ENCODE measurements at regions not wholly inside any gene's neighbourhood (a gene's known extent, or its start where the extent isn't known, plus 50 kb on each side); places are given as distances from the start of the nearest gene placed in this dataset.

DNA sequence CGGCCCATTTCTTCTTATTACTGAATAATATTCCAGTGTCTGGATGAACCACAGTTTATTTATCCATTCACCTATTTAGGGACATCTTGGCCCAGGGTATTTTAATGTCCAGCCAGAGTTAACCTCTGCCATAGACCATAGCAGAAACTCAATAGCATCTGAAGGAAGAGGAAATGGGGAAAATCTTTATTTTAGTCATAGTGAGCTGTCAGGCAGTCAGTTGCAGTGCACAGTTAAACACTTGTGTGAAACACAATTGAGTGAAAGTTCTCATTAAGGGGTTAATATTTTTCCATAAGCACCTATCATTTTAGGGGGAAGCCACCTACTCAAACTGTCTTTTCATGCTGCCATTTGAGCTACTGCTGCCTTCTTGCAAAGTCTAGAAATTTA is 197.3 kb upstream of the PPFIA2 start:
- DNase-seq: no peak
- H3K27me3 ChIP-seq (replicated peaks; ENCODE audit: control insufficient read depth, insufficient read depth, low read length, poor library complexity, severe bottlenecking): no peaks in the 10 kb centered on the region
- no peak overlapping the region for H3K4me3 ChIP-seq (ENCODE audit: insufficient read depth, low read depth, low read length, poor library complexity, severe bottlenecking)
- H3K9me3 ChIP-seq (ENCODE audit: control insufficient read depth, low read length): no peaks in the 10 kb centered on the region
- no peaks in the 10 kb centered on the region for H3K4me1 ChIP-seq (ENCODE audit: control insufficient read depth, insufficient read depth, low read length, poor library complexity, severe bottlenecking)
- no peaks in the 10 kb centered on the region for H3K36me3 ChIP-seq (ENCODE audit: control insufficient read depth, insufficient read depth, low read length)
- no peak overlapping the region for H3K27ac ChIP-seq (ENCODE audit: insufficient read depth, low read length, poor library complexity, severe bottlenecking)

DNA sequence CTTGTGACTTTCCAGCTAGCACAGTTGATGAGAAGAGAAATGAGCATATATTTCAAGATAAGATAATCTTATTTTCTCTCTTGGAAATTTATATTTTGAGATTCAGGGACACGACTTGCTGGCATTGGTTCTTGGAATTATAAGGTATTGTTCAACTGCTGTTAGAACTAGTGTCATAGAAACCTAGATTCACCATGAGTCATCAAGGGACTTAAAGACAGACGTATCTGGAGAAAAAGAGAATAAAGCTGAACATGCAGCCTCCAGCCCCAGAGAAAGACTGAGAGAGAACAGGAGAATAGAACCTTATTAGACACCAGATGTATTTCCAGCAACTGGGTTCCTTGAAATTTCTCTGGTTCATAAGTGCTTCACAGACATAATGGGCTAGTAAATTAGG is 194.4 kb upstream of the PPFIA2 start:
- Histone ChIP-seq H3K9me3 (ENCODE audit: control insufficient read depth, low read length) (no peaks in the 10 kb centered on the region), H3K27ac (ENCODE audit: insufficient read depth, low read length, poor library complexity, severe bottlenecking) (no peak overlapping the region), H3K36me3 (ENCODE audit: control insufficient read depth, insufficient read depth, low read length) (no peaks in the 10 kb centered on the region), H3K4me3 (ENCODE audit: insufficient read depth, low read depth, low read length, poor library complexity, severe bottlenecking) (no peak overlapping the region), H3K4me1 (ENCODE audit: control insufficient read depth, insufficient read depth, low read length, poor library complexity, severe bottlenecking) (no peaks in the 10 kb centered on the region), H3K27me3 (replicated peaks; ENCODE audit: control insufficient read depth, insufficient read depth, low read length, poor library complexity, severe bottlenecking) (no peaks in the 10 kb centered on the region)
- no peak for DNase-seq

DNA sequence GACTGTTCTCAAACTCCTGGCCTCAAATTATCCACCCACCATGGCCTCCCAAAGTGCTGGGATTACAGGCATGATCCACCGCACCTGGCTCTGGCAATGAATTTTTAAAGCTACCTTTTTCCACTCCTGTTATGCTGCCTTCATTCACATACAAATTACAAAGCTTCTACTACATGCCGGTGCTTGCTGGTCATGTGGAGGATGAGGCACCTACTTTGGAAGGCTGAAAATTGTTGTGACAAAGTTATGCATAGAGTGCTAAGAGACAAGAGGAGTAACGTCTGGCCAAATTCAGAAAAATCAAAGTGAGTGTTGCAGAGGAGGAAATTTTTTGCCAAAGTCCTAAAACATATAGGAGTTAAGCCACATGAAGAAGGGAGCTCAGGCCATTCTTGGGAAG is 191.7 kb upstream of the PPFIA2 start:
- no peak for DNase-seq
- Histone ChIP-seq H3K27ac (ENCODE audit: insufficient read depth, low read length, poor library complexity, severe bottlenecking) (no peak overlapping the region), H3K9me3 (ENCODE audit: control insufficient read depth, low read length) (no peaks in the 10 kb centered on the region), H3K27me3 (replicated peaks; ENCODE audit: control insufficient read depth, insufficient read depth, low read length, poor library complexity, severe bottlenecking) (no peaks in the 10 kb centered on the region), H3K4me3 (ENCODE audit: insufficient read depth, low read depth, low read length, poor library complexity, severe bottlenecking) (no peak overlapping the region), H3K36me3 (ENCODE audit: control insufficient read depth, insufficient read depth, low read length) (no peaks in the 10 kb centered on the region), H3K4me1 (ENCODE audit: control insufficient read depth, insufficient read depth, low read length, poor library complexity, severe bottlenecking) (no peaks in the 10 kb centered on the region)

DNA sequence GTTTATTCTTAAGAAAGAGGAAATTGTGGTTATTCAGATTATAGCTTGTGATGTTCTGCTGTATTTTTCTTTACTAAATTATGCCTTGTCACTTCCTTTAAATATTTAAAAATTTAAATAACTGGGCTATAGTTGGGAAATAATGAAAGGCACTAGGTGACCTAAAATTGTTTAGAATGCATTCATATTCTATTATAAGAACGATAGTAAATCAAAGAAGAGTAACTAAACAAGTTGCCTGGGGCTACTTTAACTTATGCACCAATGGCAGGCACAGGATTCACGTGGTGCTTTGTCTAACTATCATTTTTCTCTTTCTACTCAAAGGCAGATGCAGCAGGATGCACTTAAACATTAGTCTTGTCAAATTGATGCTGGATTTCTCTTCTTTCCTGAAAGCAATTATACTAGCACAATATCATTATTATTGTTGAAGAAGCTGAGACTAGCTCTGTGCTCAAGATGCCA is 190.7 kb upstream of the PPFIA2 start:
- Histone ChIP-seq H3K4me1 (ENCODE audit: control insufficient read depth, insufficient read depth, low read length, poor library complexity, severe bottlenecking) (no peaks in the 10 kb centered on the region), H3K36me3 (ENCODE audit: control insufficient read depth, insufficient read depth, low read length) (no peaks in the 10 kb centered on the region), H3K4me3 (ENCODE audit: insufficient read depth, low read depth, low read length, poor library complexity, severe bottlenecking) (no peak overlapping the region), H3K27ac (ENCODE audit: insufficient read depth, low read length, poor library complexity, severe bottlenecking) (no peak overlapping the region), H3K9me3 (ENCODE audit: control insufficient read depth, low read length) (no peaks in the 10 kb centered on the region), H3K27me3 (replicated peaks; ENCODE audit: control insufficient read depth, insufficient read depth, low read length, poor library complexity, severe bottlenecking) (no peaks in the 10 kb centered on the region)
- no peak for DNase-seq

DNA sequence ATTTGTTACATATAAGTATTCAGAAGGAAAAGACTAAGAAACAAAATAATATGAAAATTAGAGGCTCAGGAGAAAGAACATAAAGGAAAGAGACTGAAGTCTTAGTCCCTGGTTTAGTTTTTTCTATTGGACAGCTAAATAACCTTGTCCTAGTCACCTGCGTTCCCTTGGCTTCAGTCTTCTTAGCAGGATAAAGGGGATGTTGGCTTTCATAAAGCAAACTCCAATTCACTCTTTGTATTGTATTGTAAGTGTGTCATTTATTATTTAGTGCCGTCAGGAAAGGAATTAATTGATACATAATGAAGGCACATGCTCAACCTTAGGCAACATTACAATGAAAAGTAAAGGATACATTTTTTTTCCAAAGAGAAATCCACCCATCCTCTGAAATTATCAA is 190.3 kb upstream of the PPFIA2 start:
- Histone ChIP-seq H3K27me3 (replicated peaks; ENCODE audit: control insufficient read depth, insufficient read depth, low read length, poor library complexity, severe bottlenecking) (no peaks in the 10 kb centered on the region), H3K4me3 (ENCODE audit: insufficient read depth, low read depth, low read length, poor library complexity, severe bottlenecking) (no peak overlapping the region)
- DNase-seq: no peak

DNA sequence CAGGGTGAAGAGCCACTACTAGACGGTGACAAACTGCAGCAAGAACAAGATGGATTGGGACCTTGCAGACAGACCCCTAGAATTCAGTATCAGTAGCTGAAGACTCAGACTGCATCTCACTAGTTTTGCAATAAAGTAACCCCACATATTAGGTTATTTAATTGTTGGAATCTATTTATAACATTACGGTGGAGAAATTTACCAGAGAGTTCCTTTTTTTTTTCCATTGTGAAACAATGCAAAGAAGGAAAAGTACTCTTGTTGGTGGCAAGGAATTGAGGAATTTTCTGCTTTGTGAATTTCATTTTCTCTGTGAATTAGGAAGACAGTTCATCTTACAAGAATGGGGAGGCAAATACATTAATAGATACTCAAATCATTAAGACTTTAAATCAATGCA is 185.7 kb upstream of the PPFIA2 start:
- no peak overlapping the region for H3K4me3 ChIP-seq (ENCODE audit: insufficient read depth, low read depth, low read length, poor library complexity, severe bottlenecking)

More for the DNA sequence above, 190.3 kb upstream of the PPFIA2 start:
- Histone ChIP-seq H3K4me1 (ENCODE audit: control insufficient read depth, insufficient read depth, low read length, poor library complexity, severe bottlenecking) (no peaks in the 10 kb centered on the region), H3K27ac (ENCODE audit: insufficient read depth, low read length, poor library complexity, severe bottlenecking) (no peak overlapping the region), H3K9me3 (ENCODE audit: control insufficient read depth, low read length) (no peaks in the 10 kb centered on the region), H3K36me3 (ENCODE audit: control insufficient read depth, insufficient read depth, low read length) (no peaks in the 10 kb centered on the region)

DNA sequence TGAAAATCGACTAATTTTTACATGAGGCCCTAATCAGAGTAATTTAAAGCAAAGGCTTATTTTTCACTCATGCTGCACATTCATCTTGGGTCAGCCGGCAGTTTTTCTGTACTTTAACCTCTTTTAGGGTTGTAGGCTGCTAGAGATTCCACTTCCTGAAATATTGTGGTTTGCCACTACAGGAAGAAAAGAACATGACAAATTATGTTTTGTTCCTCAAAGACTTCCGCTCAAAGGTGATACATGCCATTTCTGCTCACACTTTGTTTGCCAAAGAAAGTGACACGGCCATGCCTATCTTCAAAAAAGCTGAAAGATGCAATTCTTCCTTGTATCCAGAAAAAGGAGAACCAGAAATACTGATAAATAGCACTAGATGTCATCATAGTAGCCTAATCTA is 183.4 kb upstream of the PPFIA2 start:
- no peak overlapping the region for H3K4me3 ChIP-seq (ENCODE audit: insufficient read depth, low read depth, low read length, poor library complexity, severe bottlenecking)
- no peak overlapping the region for H3K27ac ChIP-seq (ENCODE audit: insufficient read depth, low read length, poor library complexity, severe bottlenecking)
- no peaks in the 10 kb centered on the region for H3K9me3 ChIP-seq (ENCODE audit: control insufficient read depth, low read length)
- no peaks in the 10 kb centered on the region for H3K27me3 ChIP-seq (replicated peaks; ENCODE audit: control insufficient read depth, insufficient read depth, low read length, poor library complexity, severe bottlenecking)
- no peak for DNase-seq
- H3K36me3 ChIP-seq (ENCODE audit: control insufficient read depth, insufficient read depth, low read length): no peaks in the 10 kb centered on the region
- H3K4me1 ChIP-seq (ENCODE audit: control insufficient read depth, insufficient read depth, low read length, poor library complexity, severe bottlenecking): peaks cover 7% of the 10 kb centered on the region

More for the DNA sequence above, 185.7 kb upstream of the PPFIA2 start:
- DNase-seq: no peak
- H3K36me3 ChIP-seq (ENCODE audit: control insufficient read depth, insufficient read depth, low read length): no peaks in the 10 kb centered on the region
- no peaks in the 10 kb centered on the region for H3K9me3 ChIP-seq (ENCODE audit: control insufficient read depth, low read length)
- H3K4me1 ChIP-seq (ENCODE audit: control insufficient read depth, insufficient read depth, low read length, poor library complexity, severe bottlenecking): peaks cover 7% of the 10 kb centered on the region
- no peaks in the 10 kb centered on the region for H3K27me3 ChIP-seq (replicated peaks; ENCODE audit: control insufficient read depth, insufficient read depth, low read length, poor library complexity, severe bottlenecking)
- H3K27ac ChIP-seq (ENCODE audit: insufficient read depth, low read length, poor library complexity, severe bottlenecking): no peak overlapping the region

DNA sequence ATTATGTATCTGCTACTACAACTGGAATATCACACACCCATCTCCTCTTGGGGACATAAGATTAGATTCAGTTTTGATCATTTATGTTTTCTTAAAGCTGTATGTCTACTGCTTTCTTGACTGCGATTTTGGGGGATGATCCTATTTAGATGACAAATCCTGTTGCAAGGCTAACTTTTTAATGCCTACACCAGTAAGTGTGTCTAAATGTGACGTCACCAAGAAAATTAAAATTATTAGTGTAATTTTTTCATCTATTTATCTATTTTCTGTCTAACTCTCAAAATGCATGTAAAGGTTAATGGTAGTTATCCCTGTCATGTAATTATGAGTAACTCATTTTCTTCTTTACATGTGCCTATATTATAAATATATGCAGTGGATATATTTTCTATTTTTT is 170.9 kb upstream of the PPFIA2 start:
- Histone ChIP-seq H3K4me3 (ENCODE audit: insufficient read depth, low read depth, low read length, poor library complexity, severe bottlenecking) (no peak overlapping the region), H3K27ac (ENCODE audit: insufficient read depth, low read length, poor library complexity, severe bottlenecking) (no peak overlapping the region), H3K4me1 (ENCODE audit: control insufficient read depth, insufficient read depth, low read length, poor library complexity, severe bottlenecking) (no peaks in the 10 kb centered on the region), H3K27me3 (replicated peaks; ENCODE audit: control insufficient read depth, insufficient read depth, low read length, poor library complexity, severe bottlenecking) (no peaks in the 10 kb centered on the region), H3K36me3 (ENCODE audit: control insufficient read depth, insufficient read depth, low read length) (no peaks in the 10 kb centered on the region), H3K9me3 (ENCODE audit: control insufficient read depth, low read length) (no peaks in the 10 kb centered on the region)
- no peak for DNase-seq

DNA sequence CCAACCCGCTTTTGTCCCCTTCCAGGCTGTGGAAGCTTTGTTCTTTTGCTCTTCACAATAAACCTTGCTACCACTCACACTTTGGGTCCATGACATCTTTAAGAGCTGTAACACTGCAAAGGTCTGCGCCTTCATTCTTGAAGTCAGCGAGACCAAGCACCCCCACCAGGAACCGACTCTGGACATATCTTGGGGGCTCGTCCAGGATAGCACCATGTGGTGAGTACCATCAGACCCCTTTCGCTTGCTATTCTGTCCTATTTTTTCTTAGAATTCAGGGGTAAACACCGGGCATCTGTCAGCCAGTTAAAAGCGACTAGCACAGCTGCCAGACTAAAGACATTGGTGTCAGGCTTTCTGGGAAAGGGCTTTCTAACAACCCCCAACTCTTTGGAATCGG is 137.6 kb upstream of the PPFIA2 start:
- no peak for DNase-seq
- H3K4me1 ChIP-seq (ENCODE audit: control insufficient read depth, insufficient read depth, low read length, poor library complexity, severe bottlenecking): no peaks in the 10 kb centered on the region
- H3K36me3 ChIP-seq (ENCODE audit: control insufficient read depth, insufficient read depth, low read length): no peaks in the 10 kb centered on the region
- no peak overlapping the region for H3K4me3 ChIP-seq (ENCODE audit: insufficient read depth, low read depth, low read length, poor library complexity, severe bottlenecking)
- no peaks in the 10 kb centered on the region for H3K27me3 ChIP-seq (replicated peaks; ENCODE audit: control insufficient read depth, insufficient read depth, low read length, poor library complexity, severe bottlenecking)
- H3K9me3 ChIP-seq (ENCODE audit: control insufficient read depth, low read length): peaks cover 3% of the 10 kb centered on the region
- no peak overlapping the region for H3K27ac ChIP-seq (ENCODE audit: insufficient read depth, low read length, poor library complexity, severe bottlenecking)

DNA sequence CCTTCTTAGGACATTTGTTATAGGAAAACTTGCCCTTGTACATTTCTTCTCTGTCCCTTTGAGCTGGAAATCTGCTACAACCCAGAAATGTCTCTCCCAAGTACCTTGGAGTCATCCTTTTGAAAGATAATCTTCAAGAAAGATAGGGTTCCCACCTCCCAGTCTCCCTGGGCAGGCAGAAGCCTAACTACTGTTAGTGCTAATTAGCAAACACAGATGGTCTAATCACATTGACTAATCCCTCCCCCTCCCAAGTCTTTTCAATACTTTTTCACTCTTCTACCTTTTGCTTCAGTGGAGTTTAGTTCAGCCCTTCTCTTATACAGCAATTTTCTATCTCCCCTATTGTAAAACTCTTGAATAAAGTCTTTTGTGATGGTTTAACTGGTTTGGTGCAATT is 129.8 kb upstream of the PPFIA2 start:
- H3K36me3 ChIP-seq (ENCODE audit: control insufficient read depth, insufficient read depth, low read length): no peaks in the 10 kb centered on the region
- H3K27me3 ChIP-seq (replicated peaks; ENCODE audit: control insufficient read depth, insufficient read depth, low read length, poor library complexity, severe bottlenecking): no peaks in the 10 kb centered on the region
- H3K4me3 ChIP-seq (ENCODE audit: insufficient read depth, low read depth, low read length, poor library complexity, severe bottlenecking): no peak overlapping the region
- no peaks in the 10 kb centered on the region for H3K9me3 ChIP-seq (ENCODE audit: control insufficient read depth, low read length)
- DNase-seq: no peak
- no peaks in the 10 kb centered on the region for H3K4me1 ChIP-seq (ENCODE audit: control insufficient read depth, insufficient read depth, low read length, poor library complexity, severe bottlenecking)
- H3K27ac ChIP-seq (ENCODE audit: insufficient read depth, low read length, poor library complexity, severe bottlenecking): no peak overlapping the region
